NCI-H146 treated with DMSO at 0.1 percent for 48 hours (cell line): ENCODE measurements at regions not wholly inside any gene's neighbourhood (a gene's known extent, or its start where the extent isn't known, plus 50 kb on each side); places are given as distances from the start of the nearest gene placed in this dataset.
"Not testable (repeated sequence)": the region's sequence is repeated elsewhere in the genome, so short reads cannot be mapped to it uniquely, and the experiment has no call there.

Experiments
- DNase-seq: peaks from one replicate; lab custom pipeline; 2025; ENCODE audit not compliant: unreplicated experiment; lab: John Stamatoyannopoulos, UW

GRCh38 chr2:111439237-111439636 lies 318.5 kb downstream of the BCL2L11 start:
- not testable (repeated sequence) for DNase-seq

GRCh38 chr2:111441614-111442013 lies 320.9 kb downstream of the BCL2L11 start:
- DNase-seq: not testable (repeated sequence)

GRCh38 chr2:111442767-111443454 lies 322.2 kb downstream of the BCL2L11 start:
- DNase-seq: not testable (repeated sequence)

- not testable (repeated sequence) for DNase-seq
Observed at GRCh38 chr2:111444516-111444915, 323.8 kb downstream of the BCL2L11 start.

- not testable (repeated sequence) for DNase-seq
Observed at GRCh38 chr2:111445191-111445929, 324.6 kb downstream of the BCL2L11 start.

- not testable (repeated sequence) for DNase-seq
Observed at GRCh38 chr2:111445941-111446340, 325.2 kb downstream of the BCL2L11 start.

GRCh38 chr2:111447482-111447881 lies 326.8 kb downstream of the BCL2L11 start:
- not testable (repeated sequence) for DNase-seq

GRCh38 chr2:111448796-111449195 lies 328.1 kb downstream of the BCL2L11 start:
- not testable (repeated sequence) for DNase-seq

GRCh38 chr2:111450526-111450925 lies 329.8 kb downstream of the BCL2L11 start:
- not testable (repeated sequence) for DNase-seq

GRCh38 chr2:111451692-111452199 lies 331.0 kb downstream of the BCL2L11 start:
- not testable (repeated sequence) for DNase-seq

- DNase-seq: not testable (repeated sequence)
Observed at GRCh38 chr2:111452208-111452607, 331.5 kb downstream of the BCL2L11 start.

- DNase-seq: not testable (repeated sequence)
Observed at GRCh38 chr2:111453308-111453707, 332.6 kb downstream of the BCL2L11 start.

GRCh38 chr2:111453816-111454215 lies 333.1 kb downstream of the BCL2L11 start:
- not testable (repeated sequence) for DNase-seq

GRCh38 chr2:111454404-111454803 lies 333.7 kb downstream of the BCL2L11 start:
- DNase-seq: not testable (repeated sequence)

- not testable (repeated sequence) for DNase-seq
Observed at GRCh38 chr2:111455016-111456015, 334.6 kb downstream of the BCL2L11 start.

GRCh38 chr2:111457191-111457590 lies 336.5 kb downstream of the BCL2L11 start:
- not testable (repeated sequence) for DNase-seq

GRCh38 chr2:111460901-111461300 lies 340.2 kb downstream of the BCL2L11 start:
- DNase-seq: not testable (repeated sequence)

GRCh38 chr2:111461831-111462230 lies 341.1 kb downstream of the BCL2L11 start:
- not testable (repeated sequence) for DNase-seq

GRCh38 chr2:111462572-111462971 lies 341.9 kb downstream of the BCL2L11 start:
- not testable (repeated sequence) for DNase-seq

GRCh38 chr2:111463238-111463848 lies 342.6 kb downstream of the BCL2L11 start:
- not testable (repeated sequence) for DNase-seq
